Esophagus muscularis mucosa (tissue), 3 donors: ENCODE measurements at regions not wholly inside any gene's neighbourhood (a gene's known extent, or its start where the extent isn't known, plus 50 kb on each side); places are given as distances from the start of the nearest gene placed in this dataset.

Experiments used
- POLR2AphosphoS5 ChIP-seq, 2 donors: sonication (generic); formaldehyde crosslinking; IDR thresholded peaks; one replicate each; pipeline ENCODE4 v1.6.1; 2017; ENCODE audit warnings: antibody characterized with exemption in 2 of 2
- TF ChIP-seq, protein P1 (sequence below), 3 experiments: fragments of 200-600 bp in 2 of 3; fragments of 450-650 bp in 1 of 3; sonication (generic) in 2 of 3; IDR thresholded peaks; one replicate each; pipeline ENCODE4 v1.5.1; 2017 to 2019; ENCODE audit warnings: antibody characterized with exemption in 3 of 3, mild to moderate bottlenecking in 2 of 3, moderate library complexity in 1 of 3

DNA sequence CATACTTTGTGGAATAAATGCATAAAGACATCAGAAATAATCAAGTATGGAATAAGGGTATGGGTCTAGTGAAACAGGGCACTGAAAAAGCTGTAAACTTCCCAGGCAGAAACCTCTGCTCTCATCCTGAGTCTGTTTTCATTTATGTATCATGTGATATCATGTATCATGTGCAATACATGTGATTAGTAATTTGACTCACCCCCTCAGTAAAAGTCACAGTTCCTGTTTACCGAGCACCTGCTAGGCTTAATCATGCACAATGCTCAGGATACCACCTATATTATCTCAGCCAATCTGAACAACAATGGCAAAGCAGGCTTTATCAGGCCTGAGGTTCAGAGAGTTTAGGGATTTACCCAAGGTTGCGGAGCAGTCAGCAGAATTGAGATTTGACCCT lies 250.6 kb upstream of the TENM4 start:
- no peak for TF ChIP-seq POLR2AphosphoS5 (IDR thresholded peaks at IDR 0.05)
- TF ChIP-seq, protein P1, sequence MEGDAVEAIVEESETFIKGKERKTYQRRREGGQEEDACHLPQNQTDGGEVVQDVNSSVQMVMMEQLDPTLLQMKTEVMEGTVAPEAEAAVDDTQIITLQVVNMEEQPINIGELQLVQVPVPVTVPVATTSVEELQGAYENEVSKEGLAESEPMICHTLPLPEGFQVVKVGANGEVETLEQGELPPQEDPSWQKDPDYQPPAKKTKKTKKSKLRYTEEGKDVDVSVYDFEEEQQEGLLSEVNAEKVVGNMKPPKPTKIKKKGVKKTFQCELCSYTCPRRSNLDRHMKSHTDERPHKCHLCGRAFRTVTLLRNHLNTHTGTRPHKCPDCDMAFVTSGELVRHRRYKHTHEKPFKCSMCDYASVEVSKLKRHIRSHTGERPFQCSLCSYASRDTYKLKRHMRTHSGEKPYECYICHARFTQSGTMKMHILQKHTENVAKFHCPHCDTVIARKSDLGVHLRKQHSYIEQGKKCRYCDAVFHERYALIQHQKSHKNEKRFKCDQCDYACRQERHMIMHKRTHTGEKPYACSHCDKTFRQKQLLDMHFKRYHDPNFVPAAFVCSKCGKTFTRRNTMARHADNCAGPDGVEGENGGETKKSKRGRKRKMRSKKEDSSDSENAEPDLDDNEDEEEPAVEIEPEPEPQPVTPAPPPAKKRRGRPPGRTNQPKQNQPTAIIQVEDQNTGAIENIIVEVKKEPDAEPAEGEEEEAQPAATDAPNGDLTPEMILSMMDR (IDR thresholded peaks at IDR 0.05), result no peak
